Colonic mucosa (tissue), 4 donors: ENCODE measurements at regions not wholly inside any gene's neighbourhood (a gene's known extent, or its start where the extent isn't known, plus 50 kb on each side); places are given as distances from the start of the nearest gene placed in this dataset.
"Not testable (repeated sequence)": the region's sequence is repeated elsewhere in the genome, so short reads cannot be mapped to it uniquely, and the experiment has no call there.

Experiments
- DNase-seq: peaks from one replicate; pipeline ENCODE4 v3.0.0-alpha.2; 2020
- H3K27ac ChIP-seq: fragments of 200-600 bp; one replicate; pipeline ENCODE4 v1.8.0; 2021
- H3K27me3 ChIP-seq: fragments of 200-600 bp; one replicate; pipeline ENCODE4 v1.8.0; 2021
- H3K36me3 ChIP-seq: fragments of 200-600 bp; one replicate; pipeline ENCODE4 v1.8.0; 2021
- H3K4me1 ChIP-seq: fragments of 200-600 bp; one replicate; pipeline ENCODE4 v1.8.0; 2021; ENCODE audit warnings: mild to moderate bottlenecking
- H3K4me3 ChIP-seq: fragments of 200-600 bp; one replicate; pipeline ENCODE4 v1.8.0; 2021
- H3K9ac ChIP-seq, 2 donors: one replicate each; pipeline ENCODE4 v1.7.0; 2013; ENCODE audit warnings: control low read depth in 2 of 2, low read depth in 2 of 2, low read length in 2 of 2
- H3K9me3 ChIP-seq: fragments of 200-600 bp; one replicate; pipeline ENCODE4 v1.8.0; 2021
- intact Hi-C: fragments of 100-400 bp; cut with DNase I; formaldehyde crosslinking; loops from one replicate; pipeline ENCODE4 v1.14.1; 2022
- TF ChIP-seq, protein P1 (sequence below): fragments of 200-600 bp; IDR thresholded peaks from one replicate; pipeline ENCODE4 v1.8.0; 2022; ENCODE audit warnings: antibody characterized with exemption, mild to moderate bottlenecking
- donor health status: healthy.
- donor health status: DM: no; HTN: no; CAD: no.
- donor health status: DM: no; HTN: no; CAD: no.

DNA sequence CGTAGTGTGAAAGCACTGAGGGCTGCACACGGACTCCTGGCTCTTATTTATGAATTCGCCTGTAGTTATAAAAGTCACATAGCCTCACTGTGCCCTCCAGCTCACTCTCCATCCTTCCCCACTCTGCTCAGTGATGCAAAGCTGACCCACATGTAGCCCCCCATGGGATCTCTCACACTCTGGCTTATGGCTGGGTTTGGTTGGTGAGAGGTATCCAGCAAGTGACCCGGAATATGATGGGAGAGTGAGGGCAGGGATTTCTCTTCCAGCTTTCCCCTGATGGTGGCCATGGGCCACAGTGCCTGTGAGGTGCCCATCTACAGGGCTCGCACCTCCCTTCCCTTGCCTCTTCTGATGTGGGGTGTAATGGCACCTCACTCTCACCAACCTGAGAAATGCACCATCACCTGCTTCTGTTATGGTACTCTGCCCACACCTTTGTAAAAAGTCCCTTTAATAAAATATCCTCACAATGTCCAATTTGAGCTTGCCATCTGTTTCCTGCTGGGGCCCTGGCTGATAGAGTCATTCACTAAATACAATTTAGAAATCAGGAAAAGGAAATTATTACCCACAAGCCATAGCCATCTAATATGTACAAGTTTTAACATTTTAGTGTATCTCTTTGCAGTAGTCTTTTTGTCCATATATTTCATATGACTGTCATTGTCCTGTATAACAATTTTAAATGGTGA lies 93.6 kb downstream of the SCN11A start:
- H3K36me3 ChIP-seq, result no peaks in the 10 kb centered on the region
- intact Hi-C loops, result no loop called here

DNA sequence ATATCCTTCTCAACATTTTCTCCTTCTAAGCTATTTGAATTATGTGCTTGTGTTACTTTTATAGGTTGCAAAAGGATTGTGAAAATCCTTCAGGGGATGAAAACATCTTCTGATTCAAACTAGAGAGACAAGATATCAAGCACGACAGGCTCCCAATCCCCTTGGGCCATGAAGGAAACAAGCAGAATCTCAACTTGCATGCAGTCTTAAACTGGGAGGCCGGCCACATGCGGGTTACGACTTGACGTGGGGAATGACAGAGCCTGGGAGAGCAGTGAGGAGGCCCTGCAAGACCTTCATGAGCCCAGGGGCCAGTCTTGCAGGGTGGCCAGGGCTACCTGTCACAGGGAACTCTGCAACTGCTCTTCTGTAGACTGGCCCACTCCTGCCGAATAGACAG lies 94.4 kb downstream of the SCN11A start:
- intact Hi-C loops, result no loop called here
- Histone ChIP-seq H3K27ac (no peak overlapping the region), H3K27me3 (no peaks in the 10 kb centered on the region), H3K36me3 (no peaks in the 10 kb centered on the region), H3K9ac (no peak overlapping the region), H3K9me3 (no peaks in the 10 kb centered on the region), H3K4me1 (no peaks in the 10 kb centered on the region), H3K4me3 (no peak overlapping the region)
- TF ChIP-seq, protein P1, sequence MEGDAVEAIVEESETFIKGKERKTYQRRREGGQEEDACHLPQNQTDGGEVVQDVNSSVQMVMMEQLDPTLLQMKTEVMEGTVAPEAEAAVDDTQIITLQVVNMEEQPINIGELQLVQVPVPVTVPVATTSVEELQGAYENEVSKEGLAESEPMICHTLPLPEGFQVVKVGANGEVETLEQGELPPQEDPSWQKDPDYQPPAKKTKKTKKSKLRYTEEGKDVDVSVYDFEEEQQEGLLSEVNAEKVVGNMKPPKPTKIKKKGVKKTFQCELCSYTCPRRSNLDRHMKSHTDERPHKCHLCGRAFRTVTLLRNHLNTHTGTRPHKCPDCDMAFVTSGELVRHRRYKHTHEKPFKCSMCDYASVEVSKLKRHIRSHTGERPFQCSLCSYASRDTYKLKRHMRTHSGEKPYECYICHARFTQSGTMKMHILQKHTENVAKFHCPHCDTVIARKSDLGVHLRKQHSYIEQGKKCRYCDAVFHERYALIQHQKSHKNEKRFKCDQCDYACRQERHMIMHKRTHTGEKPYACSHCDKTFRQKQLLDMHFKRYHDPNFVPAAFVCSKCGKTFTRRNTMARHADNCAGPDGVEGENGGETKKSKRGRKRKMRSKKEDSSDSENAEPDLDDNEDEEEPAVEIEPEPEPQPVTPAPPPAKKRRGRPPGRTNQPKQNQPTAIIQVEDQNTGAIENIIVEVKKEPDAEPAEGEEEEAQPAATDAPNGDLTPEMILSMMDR, result no peak
- DNase-seq, result no peak

More for the DNA sequence above, 93.6 kb downstream of the SCN11A start:
- no peaks in the 10 kb centered on the region for H3K27me3 ChIP-seq
- H3K4me1 ChIP-seq, result no peaks in the 10 kb centered on the region
- DNase-seq, result no peak
- no peak overlapping the region for H3K27ac ChIP-seq
- H3K9me3 ChIP-seq, result no peaks in the 10 kb centered on the region
- no peak overlapping the region for H3K9ac ChIP-seq
- TF ChIP-seq, protein P1, result no peak
- no peak overlapping the region for H3K4me3 ChIP-seq

DNA sequence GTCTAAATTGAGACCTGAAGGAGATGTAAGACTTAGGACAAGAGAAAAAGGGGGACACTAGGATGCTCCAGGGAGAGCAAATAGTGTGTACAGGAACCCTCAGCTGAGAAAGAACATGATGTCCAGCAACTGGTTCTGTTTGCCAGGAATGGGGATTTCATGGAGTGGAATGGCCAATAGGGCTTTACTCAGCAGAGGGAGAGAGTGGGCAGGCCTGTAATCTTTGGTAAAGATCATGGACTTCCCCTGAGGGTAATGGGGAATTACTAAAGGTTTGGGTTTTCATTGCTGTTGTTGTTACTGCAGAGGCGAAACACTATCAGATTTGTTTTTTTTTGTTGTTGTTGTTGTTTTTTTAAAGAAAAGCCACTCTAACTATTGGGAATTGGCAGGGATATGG lies 99.0 kb downstream of the SCN11A start:
- no peak for DNase-seq
- TF ChIP-seq, protein P1, result no peak

DNA sequence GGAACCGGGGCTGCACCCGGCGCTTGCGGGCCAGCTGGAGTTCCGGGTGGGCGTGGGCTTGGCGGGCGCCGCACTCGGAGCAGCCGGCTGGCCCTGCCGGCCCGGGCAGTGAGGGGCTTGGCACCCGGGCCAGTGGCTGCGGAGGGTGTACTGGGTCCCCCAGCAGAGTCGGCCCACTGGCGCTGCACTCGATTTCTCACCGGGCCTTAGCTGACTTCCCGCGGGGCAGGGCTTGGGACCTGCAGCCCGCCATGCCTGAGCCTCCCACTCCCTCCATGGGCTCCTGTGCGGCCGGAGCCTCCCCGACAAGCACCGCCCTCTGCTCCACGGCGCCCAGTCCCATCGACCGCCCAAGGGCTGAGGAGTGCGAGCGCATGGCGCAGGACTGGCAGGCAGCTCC lies 100.6 kb downstream of the SCN11A start:
- intact Hi-C loops, H3K36me3 ChIP-seq, DNase-seq, H3K27ac ChIP-seq, H3K9me3 ChIP-seq, H3K4me1 ChIP-seq, H3K27me3 ChIP-seq, H3K4me3 ChIP-seq, H3K9ac ChIP-seq: not testable (repeated sequence)

More for the DNA sequence above, 99.0 kb downstream of the SCN11A start:
- Histone ChIP-seq H3K36me3 (no peaks in the 10 kb centered on the region), H3K27ac (no peak overlapping the region), H3K4me1 (no peaks in the 10 kb centered on the region), H3K4me3 (no peak overlapping the region), H3K27me3 (no peaks in the 10 kb centered on the region), H3K9me3 (no peaks in the 10 kb centered on the region), H3K9ac (no peak overlapping the region)
- intact Hi-C loops, result no loop called here

DNA sequence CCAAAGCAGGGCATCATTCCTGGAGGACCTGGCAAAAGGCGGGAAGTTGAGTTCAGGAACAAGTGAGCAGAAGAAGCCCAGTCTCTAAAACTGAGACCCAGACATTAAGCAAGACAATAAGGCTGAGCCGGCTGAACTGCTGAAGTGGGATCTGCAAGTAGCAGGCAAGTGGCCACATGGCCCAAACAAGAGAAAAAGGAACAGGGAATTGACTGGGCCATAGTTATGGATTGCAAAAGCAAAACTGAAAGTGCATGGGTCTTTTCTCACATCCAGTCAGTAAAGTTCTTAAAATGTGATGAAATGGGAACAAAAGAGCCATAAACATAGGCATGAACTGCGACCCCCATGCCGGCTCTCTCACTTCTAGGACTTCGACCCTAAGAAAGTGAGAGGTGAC lies 101.2 kb downstream of the SCN11A start:
- H3K27ac ChIP-seq, result no peak overlapping the region
- no peak for DNase-seq
- H3K27me3 ChIP-seq, result no peaks in the 10 kb centered on the region
- H3K36me3 ChIP-seq, result no peaks in the 10 kb centered on the region
- no peak overlapping the region for H3K4me3 ChIP-seq
- no peaks in the 10 kb centered on the region for H3K4me1 ChIP-seq
- intact Hi-C loops, result no loop called here
- no peaks in the 10 kb centered on the region for H3K9me3 ChIP-seq
- no peak overlapping the region for H3K9ac ChIP-seq
- TF ChIP-seq, protein P1, result no peak

DNA sequence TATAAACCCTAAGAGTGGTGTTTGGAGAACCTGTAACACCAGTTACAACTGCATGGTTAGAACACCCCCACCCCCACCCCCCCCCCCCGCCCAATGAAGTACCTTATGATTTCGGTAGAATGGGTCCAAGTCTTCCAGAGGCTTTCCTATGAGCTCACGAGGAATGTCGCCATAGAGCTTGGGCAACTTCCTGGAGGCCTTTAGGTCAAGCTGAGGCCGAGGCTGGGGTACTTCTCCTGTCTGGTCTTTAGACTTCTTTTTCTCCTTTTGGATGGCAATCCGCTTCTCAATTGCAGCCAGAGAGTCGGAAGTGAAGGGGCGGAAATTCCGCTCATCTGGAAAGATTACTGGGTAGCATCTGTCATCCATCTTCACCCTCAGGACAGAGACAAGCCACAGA lies 101.8 kb downstream of the SCN11A start:
- H3K9me3 ChIP-seq, result no peaks in the 10 kb centered on the region
- TF ChIP-seq, protein P1, result no peak
- intact Hi-C loops, result no loop called here

More for the DNA sequence above, 101.8 kb downstream of the SCN11A start:
- Histone ChIP-seq H3K4me3 (no peak overlapping the region), H3K27me3 (no peaks in the 10 kb centered on the region), H3K9ac (no peak overlapping the region), H3K4me1 (no peaks in the 10 kb centered on the region), H3K27ac (no peak overlapping the region), H3K36me3 (no peaks in the 10 kb centered on the region)
- DNase-seq, result no peak
